Eye (tissue), 1 donor: ENCODE measurements at regions not wholly inside any gene's neighbourhood (a gene's known extent, or its start where the extent isn't known, plus 50 kb on each side); places are given as distances from the start of the nearest gene placed in this dataset.
"Not testable (repeated sequence)": the region's sequence is repeated elsewhere in the genome, so short reads cannot be mapped to it uniquely, and the experiment has no call there.

Source experiments
- DNase-seq: peaks from one replicate; pipeline ENCODE4 v3.0.0-alpha.2; 2015

DNA sequence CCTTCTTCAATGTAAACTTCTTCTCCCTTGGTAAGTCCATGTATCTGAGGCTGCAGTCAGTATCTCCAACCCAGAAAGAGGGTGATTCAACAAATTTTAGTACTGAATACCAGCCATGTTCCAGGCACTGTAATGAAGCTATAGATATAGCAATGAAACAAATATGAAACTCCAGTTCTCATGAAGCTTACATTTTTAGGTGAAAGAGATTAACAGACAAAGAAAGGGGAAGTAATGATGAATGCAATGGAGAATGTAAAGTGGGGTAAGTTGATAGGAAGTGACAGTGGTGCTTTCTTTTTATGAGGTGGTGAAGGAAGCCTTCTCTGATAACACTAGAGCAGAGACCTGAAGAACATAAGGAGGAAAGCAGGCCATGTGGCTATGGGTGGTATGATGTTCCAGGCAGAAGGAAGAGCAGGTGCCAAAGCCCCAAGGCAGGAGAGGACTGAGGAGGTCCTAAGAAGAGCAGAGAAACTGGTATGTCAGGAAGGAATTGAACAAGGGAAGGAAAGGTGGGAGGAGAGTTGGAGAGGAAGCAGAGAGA is 143.6 kb downstream of the TFAP2B start:
- DNase-seq, result no peak

DNA sequence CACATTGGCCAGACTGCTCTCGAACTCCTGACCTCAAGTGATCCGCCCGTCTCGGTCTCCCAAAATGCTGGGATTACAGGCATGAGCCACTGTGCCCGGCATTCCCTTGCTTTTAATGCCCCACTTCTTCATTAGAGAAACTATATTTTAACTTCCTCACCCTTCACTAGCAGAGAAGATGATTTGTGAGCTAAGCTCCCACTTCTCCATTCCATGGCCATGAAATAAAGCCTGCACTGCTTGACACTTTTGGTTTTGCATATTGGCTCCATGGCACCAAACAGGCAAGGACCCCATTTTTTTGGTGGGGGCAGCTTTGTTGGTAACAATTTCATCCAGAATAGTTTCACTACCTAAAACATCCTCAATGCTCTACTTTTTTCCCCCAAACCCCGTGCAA is 145.3 kb downstream of the TFAP2B start:
- DNase-seq, result no peak

DNA sequence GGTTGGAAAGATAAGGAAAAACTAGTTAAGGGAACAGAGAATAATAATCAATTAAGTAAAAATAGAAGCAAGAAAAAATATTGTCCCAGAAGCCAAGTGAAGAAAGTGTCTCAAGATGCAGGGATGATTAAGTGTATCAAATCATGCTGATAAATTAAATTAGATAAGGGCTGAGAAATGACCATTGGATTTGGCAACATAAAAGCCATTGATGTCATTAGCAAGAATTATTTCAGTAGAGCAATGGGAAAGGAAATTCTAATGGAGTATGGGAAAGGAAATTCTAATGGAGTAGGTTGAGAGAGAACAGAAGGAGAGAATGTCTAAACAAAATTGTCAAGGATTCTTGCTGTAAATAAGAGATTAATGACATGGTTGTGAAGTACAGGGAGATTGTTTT is 146.8 kb downstream of the TFAP2B start:
- no peak for DNase-seq

DNA sequence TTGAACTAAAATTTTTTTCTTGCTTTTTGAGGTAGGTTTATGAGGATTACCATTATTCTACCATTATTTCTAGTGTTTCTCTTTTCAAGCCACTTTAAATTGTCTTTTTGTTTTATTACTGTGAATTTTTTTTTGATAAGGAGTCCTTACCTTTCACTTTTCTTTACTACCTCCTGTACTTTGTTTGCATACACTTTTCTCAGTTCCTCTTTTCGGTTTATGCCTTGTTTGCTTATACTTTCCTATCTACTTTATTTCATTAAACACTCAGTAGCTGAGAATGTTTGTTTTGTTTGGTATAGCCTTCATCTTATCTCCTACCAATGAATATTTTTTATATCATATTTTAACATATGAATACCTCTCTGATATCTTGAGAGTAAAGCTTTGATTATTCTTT is 147.9 kb downstream of the TFAP2B start:
- DNase-seq, result no peak

DNA sequence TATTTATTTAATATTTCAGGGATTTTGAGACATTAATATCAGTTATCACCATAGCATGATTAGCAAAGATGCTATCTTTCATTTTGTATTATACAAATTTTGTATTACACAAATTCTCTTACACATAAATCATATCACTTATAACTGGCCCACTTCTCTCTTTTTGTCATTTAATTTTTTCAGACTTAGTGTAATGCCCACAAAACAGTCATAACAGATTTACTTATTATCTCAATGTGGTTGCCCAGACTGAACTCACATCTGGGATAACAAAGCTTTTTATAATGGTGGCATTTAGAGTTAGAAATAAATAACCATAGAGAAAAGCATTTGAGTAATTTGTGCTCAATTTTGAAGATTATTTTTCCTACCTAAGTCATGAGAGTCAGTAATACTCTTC is 148.3 kb downstream of the TFAP2B start:
- no peak for DNase-seq

DNA sequence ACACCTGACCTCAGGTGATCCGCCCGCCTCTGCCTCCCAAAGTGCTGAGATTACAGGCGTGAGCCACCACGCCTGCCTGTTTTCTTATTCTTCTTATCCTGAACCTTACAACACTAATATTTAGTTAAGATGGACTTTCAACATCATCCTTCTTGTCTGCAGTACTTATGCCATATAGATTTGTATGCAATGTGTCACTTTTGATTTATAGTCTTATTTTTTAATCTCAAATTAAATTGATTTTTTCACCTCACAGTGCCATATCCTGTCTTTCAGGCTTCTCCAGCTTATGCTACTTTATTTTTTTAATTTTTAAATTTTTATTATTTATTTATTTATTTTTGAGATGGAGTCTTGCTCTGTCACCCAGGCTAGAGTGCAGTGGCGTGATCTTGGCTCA is 149.6 kb downstream of the TFAP2B start:
- DNase-seq, result not testable (repeated sequence)

DNA sequence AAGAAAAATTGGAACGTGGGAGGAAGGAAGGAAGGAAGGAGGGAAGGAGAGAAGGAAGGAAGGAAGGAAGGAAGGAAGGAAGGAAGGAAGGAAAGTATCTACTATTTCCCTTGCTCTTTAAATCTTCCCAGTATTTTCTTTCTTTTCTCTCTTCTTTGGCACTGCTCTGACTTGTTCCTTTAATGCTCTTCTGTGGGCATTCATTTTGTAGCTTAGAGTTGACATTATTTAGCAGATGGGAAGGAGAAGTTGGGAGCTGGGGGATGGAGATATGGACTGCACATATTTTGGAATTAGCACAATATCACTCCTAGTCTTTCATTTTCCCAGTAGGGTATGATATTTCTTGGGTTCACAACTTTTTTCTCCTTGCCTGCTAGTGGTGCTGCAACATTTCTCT is 152.2 kb downstream of the TFAP2B start:
- no peak for DNase-seq

DNA sequence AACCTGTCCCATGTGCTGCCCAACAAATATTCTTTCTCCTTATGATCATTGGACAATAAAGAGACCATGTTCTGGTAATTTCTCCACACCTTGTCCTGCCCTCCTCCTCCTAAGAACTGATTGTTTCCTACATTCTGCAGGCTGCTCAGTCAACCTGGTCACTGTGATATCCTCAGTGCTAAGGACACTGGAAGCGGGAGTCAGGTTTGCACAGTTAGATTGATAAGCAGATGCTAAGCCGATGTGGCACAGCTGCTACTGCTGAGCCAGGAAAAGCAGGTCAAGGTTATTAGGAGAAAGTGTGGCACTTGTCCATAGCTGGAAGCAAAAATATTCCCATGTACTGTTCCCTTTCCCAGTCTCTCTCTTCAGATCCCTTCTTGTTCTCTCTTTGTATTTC is 154.8 kb downstream of the TFAP2B start:
- DNase-seq, result peak; percentile 32

DNA sequence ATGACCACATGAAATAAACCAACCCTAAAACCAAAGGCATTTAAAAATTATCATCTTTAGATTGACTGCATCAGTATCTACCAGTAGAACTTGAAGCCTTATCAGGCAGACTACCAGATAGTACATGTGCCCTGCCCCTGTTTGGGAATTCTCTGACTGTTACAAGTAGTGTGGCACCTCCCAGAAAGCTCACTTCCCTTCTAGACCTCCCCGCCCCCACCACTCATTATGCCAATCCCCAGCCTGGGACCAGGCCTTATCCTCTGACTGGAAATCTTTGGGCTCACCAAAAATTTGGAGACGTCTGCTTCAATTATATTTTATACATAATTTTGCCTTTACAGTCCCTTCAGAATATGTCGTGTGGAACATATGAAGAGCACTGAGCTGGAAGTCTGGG is 155.6 kb downstream of the TFAP2B start:
- DNase-seq, result no peak

DNA sequence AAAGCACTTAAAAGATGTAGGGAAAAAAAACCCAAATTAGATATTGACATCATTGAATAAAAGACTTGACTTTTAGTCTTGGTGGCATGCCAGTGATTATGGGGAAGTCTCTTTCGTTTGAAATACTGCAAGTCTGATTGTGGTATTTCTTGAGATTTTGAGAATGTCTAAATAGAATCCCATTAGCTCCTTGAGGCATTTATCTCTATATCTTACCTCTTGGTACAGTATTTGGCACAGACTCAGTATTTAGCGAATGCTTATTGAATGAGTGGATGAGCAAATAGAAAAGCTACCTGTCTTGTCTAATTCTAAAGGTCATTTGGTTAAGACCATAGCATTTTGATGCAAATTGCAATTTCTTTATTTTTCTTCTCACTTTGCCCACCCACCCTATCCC is 156.5 kb downstream of the TFAP2B start:
- DNase-seq, result no peak

DNA sequence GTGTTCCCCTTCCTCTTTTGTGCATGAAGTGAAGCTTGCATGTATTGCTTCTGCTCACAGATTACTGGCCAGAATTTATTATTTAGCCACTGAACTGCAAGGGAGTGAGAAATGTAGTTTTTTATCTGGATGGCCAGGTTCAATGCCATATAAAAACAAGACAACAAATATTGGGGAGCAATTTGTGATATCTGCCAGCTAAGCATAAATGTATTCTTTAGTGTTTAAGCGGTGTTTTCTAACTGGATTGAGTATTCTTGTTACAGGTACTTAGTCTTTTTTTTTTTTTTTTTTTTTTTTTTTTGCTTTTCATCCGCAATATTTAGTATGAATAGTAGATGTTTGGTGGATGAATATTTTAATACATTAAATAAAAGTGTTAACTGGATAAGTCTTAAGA is 158.2 kb downstream of the TFAP2B start:
- DNase-seq, result no peak

DNA sequence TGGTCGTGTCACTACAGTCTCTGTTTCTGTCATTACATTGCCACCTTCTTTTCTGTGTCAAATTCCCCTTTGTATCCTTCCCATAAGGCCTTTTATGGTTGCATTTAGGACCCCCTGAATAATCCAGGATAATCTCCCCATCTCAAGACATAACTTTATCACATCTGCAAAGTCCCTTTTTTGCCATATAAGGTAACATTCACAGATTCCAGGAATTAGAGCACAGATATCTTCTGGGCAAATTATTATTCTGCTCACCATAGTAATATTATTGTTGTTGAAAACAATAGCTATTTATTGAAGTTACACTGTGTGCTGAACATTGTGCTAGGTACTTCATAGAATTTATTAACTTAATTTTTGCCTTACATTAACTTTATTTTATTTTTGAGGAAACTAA is 159.1 kb downstream of the TFAP2B start:
- no peak for DNase-seq

DNA sequence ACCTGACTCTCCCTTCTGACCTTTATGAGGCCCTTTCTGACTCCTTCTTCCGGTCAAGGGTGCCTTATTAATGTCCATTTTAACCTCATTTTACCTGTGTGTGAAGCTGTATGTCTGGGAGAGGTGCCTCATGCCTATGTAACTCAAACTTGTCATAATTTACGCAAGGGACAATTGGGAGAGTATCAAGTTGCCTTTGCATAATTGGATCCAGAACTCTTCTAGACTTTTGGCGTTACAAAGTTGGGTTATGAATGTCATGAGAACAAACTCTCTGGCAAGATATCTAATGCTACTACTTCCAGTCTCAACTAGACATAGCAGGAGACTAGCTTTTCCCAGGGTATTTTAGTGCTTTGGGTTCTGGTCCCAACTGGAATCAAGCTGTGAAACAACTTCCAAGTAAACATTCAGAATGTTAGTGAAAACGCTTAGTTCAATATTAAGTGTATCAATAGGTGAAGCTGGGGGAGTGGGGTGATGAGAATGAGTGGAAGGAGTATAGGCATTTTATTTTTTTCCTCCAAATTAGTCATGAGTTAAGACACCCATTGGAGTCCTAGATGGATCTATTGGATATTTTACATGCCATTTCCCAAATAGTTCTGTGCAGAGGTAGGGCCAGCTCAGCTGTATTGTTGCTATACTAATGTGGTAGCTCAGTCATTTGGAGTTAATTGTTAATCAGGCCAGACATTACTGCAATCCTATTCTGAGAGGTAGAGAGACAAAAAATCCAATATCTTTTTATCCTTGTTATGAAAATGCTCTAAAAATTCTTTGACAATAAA is 159.9 kb downstream of the TFAP2B start:
- no peak for DNase-seq

DNA sequence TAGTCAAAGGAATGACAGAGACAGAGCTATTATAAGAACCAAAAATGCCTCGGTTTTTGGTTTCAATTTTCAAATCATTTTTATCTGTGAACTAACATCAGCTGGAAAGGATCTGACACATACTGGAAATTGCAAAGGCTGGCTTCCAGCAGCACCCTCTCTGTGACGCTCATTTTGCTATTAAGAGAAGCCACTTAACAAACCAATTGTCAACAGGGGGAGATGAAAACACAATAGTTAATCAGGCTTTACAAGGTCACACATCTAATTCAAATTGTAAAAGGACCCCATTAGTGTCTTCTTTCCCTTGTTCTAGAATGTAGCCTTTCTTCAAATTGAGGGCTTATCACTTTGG is 160.5 kb downstream of the TFAP2B start:
- no peak for DNase-seq

DNA sequence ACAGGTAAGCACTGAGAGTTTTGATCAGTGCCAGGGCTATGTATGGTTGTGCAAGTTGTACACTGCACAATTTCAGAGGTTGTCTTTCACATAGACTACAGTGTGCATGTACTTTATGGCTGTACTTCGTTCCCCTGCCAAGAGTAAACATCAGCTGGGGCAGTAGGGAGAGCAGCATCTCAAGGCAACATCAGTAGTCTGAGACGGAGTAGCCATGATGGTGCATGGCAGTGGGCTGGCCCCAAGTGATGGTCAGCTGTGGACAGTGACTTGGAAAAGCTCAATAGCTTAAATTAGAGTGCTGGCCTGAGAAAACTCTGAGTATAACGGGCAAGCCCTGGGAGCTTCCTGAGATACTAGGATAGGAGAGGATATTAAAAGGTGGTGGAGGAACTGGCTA is 165.5 kb downstream of the TFAP2B start:
- DNase-seq, result no peak

DNA sequence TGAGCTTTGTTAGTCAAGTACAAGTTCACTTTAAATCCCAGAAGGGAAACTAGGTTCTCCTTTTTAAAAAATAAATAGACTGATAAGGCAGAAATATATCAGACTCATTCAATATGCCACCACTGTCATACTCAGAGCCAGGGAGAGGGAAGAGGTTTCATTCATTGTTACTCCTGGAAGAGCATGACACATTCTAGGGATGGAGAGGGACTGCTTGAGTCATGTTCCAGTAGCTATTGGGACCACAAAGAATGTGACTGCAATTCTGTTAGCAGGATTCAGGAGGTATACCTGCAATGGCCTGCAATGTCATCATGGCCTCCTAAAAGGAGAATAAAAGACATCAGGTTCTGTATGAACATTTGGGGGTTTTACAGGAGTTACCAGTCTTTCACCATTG is 167.6 kb downstream of the TFAP2B start:
- DNase-seq, result no peak

DNA sequence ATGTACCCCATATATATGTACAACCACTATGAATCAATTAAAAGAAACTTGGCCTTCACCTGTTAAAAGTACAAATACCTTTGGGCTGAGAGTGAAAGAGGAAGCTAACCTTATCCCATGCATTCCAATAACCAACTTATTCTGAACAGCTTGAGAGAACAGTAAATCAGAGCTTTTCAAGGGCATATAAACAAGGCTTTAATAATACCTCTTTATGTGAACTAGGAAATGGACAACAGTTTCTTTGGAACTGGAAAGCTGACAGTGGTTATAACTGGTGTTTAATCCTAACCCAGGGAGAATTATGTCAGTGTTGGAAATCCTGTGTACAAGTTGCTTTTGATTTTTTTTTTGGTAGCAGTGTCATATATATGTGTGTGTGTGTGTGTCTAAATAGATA is 170.5 kb downstream of the TFAP2B start:
- no peak for DNase-seq

DNA sequence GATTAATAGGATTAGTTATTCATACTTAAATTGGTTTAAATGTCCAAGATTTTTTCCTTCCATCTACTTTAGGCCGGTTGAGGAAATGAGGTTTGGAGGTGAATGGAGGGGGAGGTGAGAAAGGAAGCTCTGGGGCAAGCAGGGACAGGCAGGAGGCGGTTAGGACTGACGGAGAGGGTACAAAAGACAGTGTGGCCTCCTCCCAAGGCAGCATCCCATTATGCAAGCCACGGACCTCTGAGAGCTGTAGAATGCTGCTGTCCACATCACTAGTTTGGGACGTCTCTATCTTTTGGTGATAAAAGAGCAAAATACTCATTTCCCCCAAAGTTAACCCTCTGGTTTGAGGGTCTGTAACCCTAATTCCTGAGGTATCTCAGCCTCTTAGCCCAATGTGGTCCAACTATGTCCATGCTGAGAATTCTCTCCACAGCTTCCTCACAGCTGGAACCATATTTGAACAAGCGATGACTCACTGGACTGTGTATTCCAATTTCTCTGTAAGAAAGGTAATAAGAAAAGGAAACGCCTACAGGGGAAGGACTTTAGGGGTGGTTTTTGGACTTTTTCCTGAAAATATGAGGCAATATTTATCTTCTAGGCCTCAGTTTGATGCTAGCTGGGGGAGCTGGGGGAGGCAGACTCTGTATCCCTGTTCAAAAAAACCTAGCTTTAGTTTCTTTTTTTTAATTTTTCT is 172.2 kb downstream of the TFAP2B start:
- DNase-seq, result no peak

DNA sequence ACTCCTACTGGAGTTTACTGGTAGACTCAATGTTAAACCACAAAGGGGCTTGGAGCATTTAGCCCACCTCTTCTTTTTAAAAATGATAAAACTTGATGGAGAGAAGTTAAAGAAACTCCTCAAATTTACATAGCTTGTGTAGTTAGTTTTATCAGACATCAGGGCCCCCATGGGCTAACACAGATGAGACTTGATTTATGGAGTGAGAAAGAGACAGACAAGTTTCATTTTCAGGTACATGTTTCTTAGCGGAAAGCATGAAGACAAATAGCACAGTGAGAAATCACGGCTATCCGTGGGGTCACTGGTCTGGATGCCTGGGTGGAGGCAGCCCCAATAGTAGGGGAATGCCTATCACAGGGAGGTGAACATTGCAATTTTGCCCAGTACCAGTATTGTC is 173.6 kb downstream of the TFAP2B start:
- no peak for DNase-seq

DNA sequence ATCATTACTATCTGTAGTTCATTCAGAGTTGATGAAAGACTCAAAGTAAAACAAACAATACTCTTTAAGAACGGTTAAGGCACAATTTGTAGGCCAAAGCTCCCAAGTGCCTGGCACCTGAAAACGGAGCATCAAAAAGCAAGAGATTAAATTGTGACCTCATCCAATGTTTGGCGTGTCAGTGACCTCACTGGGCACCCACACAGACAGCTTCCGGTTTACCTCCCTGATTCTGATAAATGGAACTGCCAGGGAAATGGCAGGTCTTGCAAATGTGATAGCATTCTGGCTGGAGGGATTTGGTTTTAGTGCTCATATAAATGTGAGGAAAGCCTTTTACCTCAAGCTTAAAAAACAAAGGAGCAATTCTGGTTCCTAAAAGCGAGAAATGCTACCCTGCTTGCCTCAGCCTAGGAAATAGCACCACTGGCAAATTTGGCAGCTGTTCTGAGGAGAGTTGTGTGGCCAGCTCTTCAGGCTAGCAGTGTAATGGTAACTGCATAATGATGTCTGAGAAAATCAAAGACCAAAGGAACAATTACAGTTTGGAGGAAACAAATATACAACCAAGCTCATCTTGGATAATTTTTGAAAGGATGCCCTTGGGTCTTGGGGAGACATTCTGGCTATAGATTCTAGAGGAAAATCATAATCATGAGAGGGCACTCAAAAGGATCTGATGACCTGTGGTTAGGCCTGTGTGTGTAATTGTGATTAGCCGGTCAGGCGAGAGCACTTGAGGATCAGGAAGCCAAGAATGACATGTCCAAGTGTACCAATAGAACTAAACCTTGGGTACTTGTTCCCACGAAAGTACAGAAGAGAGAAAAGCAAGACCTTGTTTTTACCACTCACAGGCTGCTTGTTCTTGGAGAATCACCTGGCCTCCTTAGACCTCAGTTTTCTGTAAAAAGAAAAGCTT is 174.3 kb downstream of the TFAP2B start:
- DNase-seq, result no peak

DNA sequence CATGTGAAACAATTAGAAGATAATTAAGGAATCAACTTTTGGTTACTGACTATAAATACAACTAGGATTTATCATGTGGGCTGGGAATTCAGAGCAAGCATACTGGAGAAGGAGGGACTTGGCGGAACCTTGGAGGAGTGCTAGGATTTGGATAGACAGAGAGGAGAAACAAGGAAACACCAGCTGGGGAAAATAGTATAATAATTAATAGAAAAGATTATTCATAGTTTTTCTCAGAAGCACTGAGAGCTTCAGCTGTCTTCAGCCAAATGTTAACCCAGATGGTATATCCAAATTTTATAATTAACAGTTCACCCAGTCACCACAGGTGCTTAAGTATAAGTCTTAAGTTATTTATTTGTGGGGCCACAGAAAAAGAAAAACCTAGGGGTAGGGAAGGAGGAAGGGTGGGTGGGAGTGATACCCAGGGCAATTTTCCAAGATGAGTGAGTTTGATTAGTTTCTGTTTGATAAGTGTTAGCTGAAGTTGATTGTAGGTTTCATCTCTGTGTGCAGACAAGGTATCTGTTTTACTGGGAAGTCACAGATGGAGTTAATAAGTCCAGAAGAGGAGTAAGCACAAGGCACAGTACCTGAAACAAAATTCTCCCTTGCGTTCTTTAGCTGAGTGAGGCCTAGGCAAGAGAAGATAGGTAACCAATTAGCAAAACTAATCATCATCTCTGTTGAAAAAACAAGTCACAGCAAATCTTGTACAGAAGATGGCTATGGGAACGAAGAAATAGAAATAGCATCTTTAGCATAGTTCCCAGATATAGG is 175.5 kb downstream of the TFAP2B start:
- DNase-seq, result no peak

DNA sequence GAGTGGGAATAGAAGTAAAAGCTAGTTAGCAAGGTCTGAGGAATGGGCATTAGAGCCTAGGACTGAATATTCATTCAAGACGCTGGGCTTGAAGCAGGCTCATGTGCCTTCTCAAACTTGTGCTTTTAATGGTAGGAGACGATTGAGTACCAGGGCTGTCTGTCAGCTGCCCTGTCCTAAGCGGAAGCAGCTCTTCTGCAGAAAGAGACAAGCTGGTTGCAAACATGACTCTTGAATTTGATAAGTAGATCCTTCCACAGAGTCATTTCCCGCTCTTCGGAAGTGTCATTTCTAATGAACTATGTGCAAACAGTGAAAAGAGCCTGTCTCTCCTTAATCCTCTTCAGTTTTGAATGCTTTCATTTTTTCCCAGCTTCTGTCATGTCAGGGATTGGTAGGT is 176.4 kb downstream of the TFAP2B start:
- no peak for DNase-seq

DNA sequence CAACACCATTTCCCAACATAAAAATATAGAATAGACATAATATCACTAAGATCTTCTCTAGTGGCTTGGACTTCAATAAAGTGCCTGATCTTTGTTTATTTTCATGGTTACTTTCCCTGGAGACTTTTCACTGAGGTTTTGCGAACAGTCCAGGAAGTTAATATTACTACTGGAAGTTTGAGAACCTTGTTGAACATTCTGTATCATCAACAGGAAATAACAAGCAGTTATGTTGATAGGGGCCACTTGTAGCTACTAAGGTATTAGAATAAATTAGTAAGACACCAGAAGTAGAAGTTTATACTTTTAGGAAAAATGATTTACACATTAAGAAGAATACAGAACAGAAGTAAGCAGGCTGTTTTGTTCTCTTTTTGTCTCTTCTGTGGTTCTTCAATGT is 180.2 kb downstream of the TFAP2B start:
- DNase-seq, result no peak
